ENCODE measurements at regions not wholly inside any gene's neighbourhood (a gene's known extent, or its start where the extent isn't known, plus 50 kb on each side); places are given as distances from the start of the nearest gene placed in this dataset.

DNA sequence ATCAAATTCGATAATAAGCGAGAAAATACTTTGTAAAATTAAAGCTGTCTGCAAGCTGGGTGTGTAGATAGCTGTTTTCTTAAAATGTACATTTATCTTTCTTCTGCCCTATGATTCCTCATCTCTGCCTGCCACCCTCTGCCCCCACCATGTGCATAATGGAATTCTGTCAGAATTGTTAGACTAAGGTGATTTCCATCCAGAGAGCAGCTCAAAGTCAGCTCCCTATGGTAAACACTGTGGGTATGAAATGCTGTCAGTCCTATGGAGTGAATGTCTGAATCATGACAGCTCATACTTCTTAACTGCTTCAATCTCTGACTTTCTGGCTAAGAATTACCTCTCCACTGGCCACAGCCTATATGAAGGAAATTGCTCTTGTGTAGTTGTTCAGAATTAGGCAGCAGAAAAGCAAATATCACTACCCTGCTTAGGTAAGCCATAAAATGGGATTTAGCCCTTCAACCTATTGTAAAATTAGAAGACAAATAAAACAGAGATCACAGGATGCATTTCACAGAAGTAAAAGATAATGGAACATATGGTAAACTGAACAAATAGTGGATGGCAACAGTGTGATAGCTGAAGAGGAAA, 137.7 kb downstream of the CD8B2 start:
- no peak overlapping the region for H3K4me3 ChIP-seq
- H3K27ac ChIP-seq, result no peak overlapping the region
- H3K36me3 ChIP-seq, result no peaks in the 10 kb centered on the region
- no peaks in the 10 kb centered on the region for H3K4me1 ChIP-seq
- no peak overlapping the region for H3K9ac ChIP-seq
- no peaks in the 10 kb centered on the region for H3K27me3 ChIP-seq
- no peak for TF ChIP-seq Cebpa-rat (IDR thresholded peaks at IDR 0.05)
- H3K4me2 ChIP-seq, result no peak overlapping the region
- peaks cover 17% of the 10 kb centered on the region for H3K9me3 ChIP-seq
- no peaks in the 10 kb centered on the region for H4K20me1 ChIP-seq

DNA sequence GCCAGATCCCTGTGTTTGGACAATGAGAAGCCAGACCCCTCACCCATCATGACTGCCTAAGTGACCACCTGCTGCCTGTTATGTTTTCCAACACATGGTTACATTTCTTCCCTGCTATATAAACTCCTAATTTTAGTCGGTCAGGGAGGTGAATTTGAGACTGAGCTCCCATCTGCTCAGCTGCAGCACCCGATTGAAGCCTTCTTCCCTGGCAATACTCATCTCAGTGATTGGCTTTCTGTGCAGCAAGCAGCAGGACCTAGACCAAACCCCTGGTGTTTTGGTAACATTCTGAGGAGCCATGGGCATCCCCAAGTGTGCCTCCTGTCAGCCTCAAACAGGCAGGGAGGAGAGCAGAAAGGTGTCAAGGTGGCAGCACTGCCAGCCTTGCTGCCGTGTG, 141.2 kb downstream of the CD8B2 start:
- H3K4me3 ChIP-seq, result no peak overlapping the region
- no peak overlapping the region for H3K4me2 ChIP-seq
- H3K27me3 ChIP-seq, result no peaks in the 10 kb centered on the region
- no peaks in the 10 kb centered on the region for H4K20me1 ChIP-seq
- H3K27ac ChIP-seq, result no peak overlapping the region
- H3K4me1 ChIP-seq, result no peaks in the 10 kb centered on the region
- no peak for TF ChIP-seq Cebpa-rat (IDR thresholded peaks at IDR 0.05)
- no peaks in the 10 kb centered on the region for H3K36me3 ChIP-seq
- peaks cover 17% of the 10 kb centered on the region for H3K9me3 ChIP-seq
- H3K9ac ChIP-seq, result no peak overlapping the region

DNA sequence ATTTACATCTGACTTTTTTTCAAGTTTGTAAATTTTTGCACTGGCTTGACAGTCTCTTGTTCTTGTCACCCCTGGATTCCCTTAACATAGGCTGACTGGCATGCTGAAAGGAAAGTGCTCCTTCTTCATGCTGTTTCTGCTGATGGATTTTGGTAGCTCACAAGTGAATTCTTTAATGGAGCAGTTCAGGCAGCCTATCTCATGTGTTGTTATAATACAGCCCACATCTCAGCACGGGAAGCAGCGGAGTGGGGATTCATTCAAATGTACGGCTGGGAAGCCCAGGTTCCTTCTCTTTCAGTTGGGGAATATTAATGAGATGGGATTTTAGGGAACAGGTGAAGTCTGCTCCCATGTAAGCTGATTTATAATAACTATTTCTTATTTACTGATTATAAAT, 142.8 kb downstream of the CD8B2 start:
- TF ChIP-seq Cebpa-rat (IDR thresholded peaks at IDR 0.05), result no peak
- Histone ChIP-seq H3K4me2 (no peak overlapping the region), H4K20me1 (no peaks in the 10 kb centered on the region), H3K4me3 (no peak overlapping the region), H3K36me3 (no peaks in the 10 kb centered on the region), H3K9ac (no peak overlapping the region), H3K4me1 (no peaks in the 10 kb centered on the region), H3K27ac (no peak overlapping the region), H3K27me3 (no peaks in the 10 kb centered on the region), H3K9me3 (peaks cover 17% of the 10 kb centered on the region)

DNA sequence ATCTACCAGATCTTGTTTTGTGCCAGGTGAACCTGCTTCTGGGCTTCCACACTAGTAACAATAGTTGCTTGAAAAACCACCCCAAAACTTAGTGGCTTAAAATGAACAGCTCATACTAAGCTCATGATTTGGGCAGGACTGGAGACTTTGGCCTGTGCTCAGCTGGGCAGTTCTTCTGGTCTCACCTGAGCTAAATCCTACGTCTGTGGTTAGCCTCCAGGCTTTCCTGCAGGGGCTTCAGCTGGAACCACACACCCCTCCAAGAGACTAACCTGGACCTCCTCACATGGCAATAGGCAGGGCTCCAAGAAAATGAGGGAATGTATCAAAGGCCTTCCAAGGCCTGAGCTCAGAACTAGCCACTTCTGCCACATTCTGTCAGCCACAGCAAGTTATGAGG, 144.1 kb downstream of the CD8B2 start:
- Histone ChIP-seq H3K4me3 (no peak overlapping the region), H3K27ac (no peak overlapping the region), H3K36me3 (no peaks in the 10 kb centered on the region), H3K4me1 (no peaks in the 10 kb centered on the region), H4K20me1 (no peaks in the 10 kb centered on the region), H3K27me3 (no peaks in the 10 kb centered on the region), H3K9me3 (peaks cover 17% of the 10 kb centered on the region), H3K4me2 (no peak overlapping the region), H3K9ac (no peak overlapping the region)
- TF ChIP-seq Cebpa-rat (IDR thresholded peaks at IDR 0.05), result no peak

DNA sequence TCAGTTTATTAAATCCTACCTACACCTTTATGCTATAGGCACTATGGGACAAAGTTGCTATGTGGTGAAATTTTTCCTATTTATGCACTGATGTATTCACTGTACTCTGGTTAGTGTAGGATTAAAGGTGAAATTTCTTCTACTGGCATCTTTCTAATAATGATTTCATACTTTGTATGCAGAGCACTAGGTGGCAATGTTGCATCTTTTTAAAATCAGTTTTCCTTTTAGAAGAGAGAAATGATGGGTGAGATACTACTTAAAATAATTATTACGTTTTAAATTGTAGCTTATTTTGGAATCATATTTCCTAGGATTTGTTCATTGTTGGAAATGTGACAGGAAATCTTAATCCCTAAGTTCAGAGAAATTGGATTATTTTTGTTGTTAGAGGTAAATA, 150.9 kb downstream of the CD8B2 start:
- Histone ChIP-seq H3K27me3 (no peaks in the 10 kb centered on the region), H4K20me1 (no peaks in the 10 kb centered on the region), H3K4me1 (no peaks in the 10 kb centered on the region), H3K4me2 (no peak overlapping the region), H3K4me3 (no peak overlapping the region), H3K9me3 (no peaks in the 10 kb centered on the region), H3K27ac (no peak overlapping the region), H3K36me3 (no peaks in the 10 kb centered on the region), H3K9ac (no peak overlapping the region)
- no peak for TF ChIP-seq Cebpa-rat (IDR thresholded peaks at IDR 0.05)

DNA sequence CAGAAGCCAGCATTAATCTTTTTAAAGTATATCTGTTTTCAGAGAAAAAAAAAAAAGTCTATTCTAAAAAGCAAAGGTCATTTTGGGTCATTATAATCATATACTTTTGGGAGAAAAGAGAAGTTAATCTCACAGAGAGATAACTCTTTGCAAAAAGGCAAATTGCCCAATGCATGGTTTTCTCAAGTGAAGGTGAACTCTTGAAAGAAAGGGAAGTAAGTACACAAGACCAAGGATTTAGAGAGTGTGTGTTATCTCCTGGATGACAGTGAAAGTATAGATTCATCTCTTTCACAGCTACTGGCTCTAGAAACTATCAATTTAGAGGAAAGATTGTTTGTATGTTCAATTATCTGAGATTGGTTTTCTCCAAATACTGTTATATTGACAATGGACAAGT, 151.4 kb downstream of the CD8B2 start:
- H3K27ac ChIP-seq, result no peak overlapping the region
- H3K9me3 ChIP-seq, result no peaks in the 10 kb centered on the region
- TF ChIP-seq Cebpa-rat (IDR thresholded peaks at IDR 0.05), result no peak
- no peaks in the 10 kb centered on the region for H3K27me3 ChIP-seq
- no peaks in the 10 kb centered on the region for H3K4me1 ChIP-seq
- no peaks in the 10 kb centered on the region for H4K20me1 ChIP-seq
- H3K9ac ChIP-seq, result no peak overlapping the region
- H3K4me3 ChIP-seq, result no peak overlapping the region
- H3K36me3 ChIP-seq, result no peaks in the 10 kb centered on the region
- no peak overlapping the region for H3K4me2 ChIP-seq

DNA sequence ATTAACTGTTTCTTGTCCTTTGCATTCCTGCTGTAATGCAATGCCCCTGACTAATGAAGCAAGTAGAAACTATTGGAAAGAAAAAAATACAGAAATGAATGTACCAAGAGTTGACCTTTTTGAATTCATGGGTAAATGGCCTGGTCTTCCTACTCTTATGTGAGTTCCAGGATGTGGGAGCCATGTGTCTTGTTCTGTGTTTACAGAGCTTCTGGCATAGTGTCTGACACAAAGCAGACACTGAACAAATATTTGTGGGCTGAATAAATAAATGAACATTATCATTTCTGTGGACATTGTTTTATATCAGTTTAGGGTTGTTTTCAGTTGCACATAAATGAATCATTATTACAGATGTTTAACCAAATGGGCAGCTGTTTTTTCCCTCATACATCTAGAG, 155.5 kb downstream of the CD8B2 start:
- no peak for TF ChIP-seq Cebpa-rat (IDR thresholded peaks at IDR 0.05)
- Histone ChIP-seq H3K4me2 (no peak overlapping the region), H4K20me1 (no peaks in the 10 kb centered on the region), H3K9ac (no peak overlapping the region), H3K36me3 (no peaks in the 10 kb centered on the region), H3K27ac (no peak overlapping the region), H3K9me3 (no peaks in the 10 kb centered on the region), H3K4me1 (no peaks in the 10 kb centered on the region), H3K27me3 (no peaks in the 10 kb centered on the region), H3K4me3 (no peak overlapping the region)

DNA sequence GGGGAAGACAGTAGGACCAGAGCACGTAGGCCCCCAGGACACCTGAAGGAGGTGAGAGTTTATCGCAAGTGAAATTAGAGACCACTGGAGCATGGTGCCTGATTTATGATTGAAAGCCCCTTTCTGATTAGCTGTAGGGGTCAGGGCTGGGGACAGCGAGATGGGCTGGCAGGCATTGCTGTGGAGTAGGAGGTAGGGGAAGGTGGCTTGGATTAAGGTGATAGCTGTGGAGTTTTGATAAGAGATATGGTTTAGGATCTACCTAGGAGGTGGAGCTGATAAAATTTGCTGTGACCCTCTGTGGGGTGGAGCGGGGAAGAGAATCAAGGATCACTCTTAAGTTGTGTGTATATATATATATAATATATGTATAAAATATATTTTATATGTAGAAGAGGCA, 157.5 kb downstream of the CD8B2 start:
- TF ChIP-seq Cebpa-rat (IDR thresholded peaks at IDR 0.05), result no peak
- H3K4me3 ChIP-seq, result no peak overlapping the region
- no peaks in the 10 kb centered on the region for H3K27me3 ChIP-seq
- no peaks in the 10 kb centered on the region for H3K4me1 ChIP-seq
- H3K27ac ChIP-seq, result no peak overlapping the region
- no peak overlapping the region for H3K4me2 ChIP-seq
- H3K9me3 ChIP-seq, result no peaks in the 10 kb centered on the region
- H3K36me3 ChIP-seq, result no peaks in the 10 kb centered on the region
- no peaks in the 10 kb centered on the region for H4K20me1 ChIP-seq
- H3K9ac ChIP-seq, result no peak overlapping the region

DNA sequence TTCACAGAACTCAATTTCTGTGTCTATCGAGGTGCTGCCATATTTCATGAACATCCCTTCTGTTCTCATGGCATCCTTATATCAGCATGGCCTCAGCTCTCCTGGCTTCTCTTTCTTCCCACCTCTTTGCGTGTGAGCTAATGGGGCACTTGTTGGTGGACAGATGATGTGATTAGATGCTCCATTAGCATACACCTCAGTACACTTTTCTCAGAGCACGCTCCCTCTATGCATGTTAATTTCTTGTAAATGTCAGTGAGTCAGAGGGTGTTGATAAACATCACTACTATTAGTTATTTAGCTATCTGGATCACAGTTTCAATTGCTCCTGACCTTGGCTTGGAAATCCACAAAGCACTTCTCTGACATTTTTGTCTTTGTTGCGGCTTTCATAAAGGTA, 159.4 kb downstream of the CD8B2 start:
- no peak overlapping the region for H3K4me2 ChIP-seq
- H4K20me1 ChIP-seq, result no peaks in the 10 kb centered on the region
- no peak overlapping the region for H3K9ac ChIP-seq
- H3K36me3 ChIP-seq, result no peaks in the 10 kb centered on the region
- H3K4me3 ChIP-seq, result no peak overlapping the region
- peaks cover under 1% of the 10 kb centered on the region; the same call in 1 of the 2 replicates for H3K4me1 ChIP-seq
- TF ChIP-seq Cebpa-rat (IDR thresholded peaks at IDR 0.05), result no peak
- H3K27me3 ChIP-seq, result no peaks in the 10 kb centered on the region
- no peaks in the 10 kb centered on the region for H3K9me3 ChIP-seq
- no peak overlapping the region for H3K27ac ChIP-seq

DNA sequence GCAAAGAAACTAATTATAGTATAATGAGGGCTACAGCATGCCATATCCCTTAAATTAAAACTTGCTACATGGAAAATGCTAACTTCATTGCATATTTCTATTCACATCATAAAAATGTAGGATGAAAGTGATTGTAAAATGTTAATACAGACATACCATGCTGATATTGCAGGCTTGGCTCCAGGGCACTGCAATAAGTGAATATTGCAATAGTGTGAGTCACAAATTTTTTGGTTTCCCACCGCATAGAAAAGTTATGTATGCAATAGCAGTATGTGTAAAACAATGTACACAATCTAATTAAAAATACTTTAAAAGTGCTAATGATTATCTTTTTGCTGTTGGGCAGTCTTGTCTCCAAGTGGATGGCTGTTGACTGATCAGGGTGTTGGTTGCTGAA, 162.1 kb downstream of the CD8B2 start:
- no peak overlapping the region for H3K27ac ChIP-seq
- no peak for TF ChIP-seq Cebpa-rat (IDR thresholded peaks at IDR 0.05)
- H3K9ac ChIP-seq, result no peak overlapping the region
- no peak overlapping the region for H3K4me3 ChIP-seq
- no peaks in the 10 kb centered on the region for H3K36me3 ChIP-seq
- no peaks in the 10 kb centered on the region for H4K20me1 ChIP-seq
- no peaks in the 10 kb centered on the region for H3K27me3 ChIP-seq
- H3K9me3 ChIP-seq, result no peaks in the 10 kb centered on the region
- H3K4me2 ChIP-seq, result no peak overlapping the region
- H3K4me1 ChIP-seq, result peaks cover 9% of the 10 kb centered on the region

DNA sequence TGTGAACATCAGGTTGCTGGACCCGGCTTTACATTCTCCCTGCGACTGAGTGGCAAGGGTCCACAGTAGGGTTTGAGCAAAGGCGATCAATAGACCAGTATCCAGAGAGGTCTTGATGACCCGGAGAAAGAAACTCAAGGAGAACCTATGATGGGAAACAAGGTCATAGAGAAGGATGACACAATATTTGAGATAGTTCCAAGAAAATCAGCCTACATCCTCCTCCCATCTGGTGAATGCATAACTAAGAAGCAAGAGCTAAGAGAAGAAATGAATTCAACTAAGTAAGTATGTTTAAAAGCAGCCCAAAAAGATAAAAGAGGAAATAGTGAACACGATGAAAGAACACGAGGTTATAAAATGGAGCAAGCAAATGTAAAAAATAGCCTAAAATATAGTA, 166.3 kb downstream of the CD8B2 start:
- Histone ChIP-seq H3K27me3 (no peaks in the 10 kb centered on the region), H3K4me1 (peaks cover 9% of the 10 kb centered on the region), H4K20me1 (no peaks in the 10 kb centered on the region), H3K4me2 (no peak overlapping the region), H3K27ac (no peak overlapping the region), H3K9ac (no peak overlapping the region), H3K36me3 (no peaks in the 10 kb centered on the region), H3K4me3 (no peak overlapping the region), H3K9me3 (peaks cover 3% of the 10 kb centered on the region; the same call in 1 of the 2 replicates)
- TF ChIP-seq Cebpa-rat (IDR thresholded peaks at IDR 0.05), result no peak
